Mucosa of rectum (tissue), 2 donors: ENCODE measurements at regions not wholly inside any gene's neighbourhood (a gene's known extent, or its start where the extent isn't known, plus 50 kb on each side); places are given as distances from the start of the nearest gene placed in this dataset.

Source experiments
- H3K27ac ChIP-seq, 2 donors: one replicate each; pipeline ENCODE4 v1.7.0; 2013; ENCODE audit warnings: inconsistent platforms in 2 of 2, low read depth in 2 of 2, low read length in 2 of 2
- H3K27me3 ChIP-seq, 2 donors: one replicate each; pipeline ENCODE4 v1.7.0; 2013; ENCODE audit warnings: low read length in 2 of 2; ENCODE audit not compliant: control insufficient read depth in 2 of 2, insufficient read depth in 2 of 2
- H3K36me3 ChIP-seq, 2 donors: one replicate each; pipeline ENCODE4 v1.7.0; 2013; ENCODE audit warnings: low read length in 2 of 2; ENCODE audit not compliant: control insufficient read depth in 2 of 2, insufficient read depth in 2 of 2
- H3K4me1 ChIP-seq, 2 donors: one replicate each; pipeline ENCODE4 v1.7.0; 2013; ENCODE audit warnings: low read length in 2 of 2, mild to moderate bottlenecking in 1 of 2; ENCODE audit not compliant: control insufficient read depth in 2 of 2, insufficient read depth in 2 of 2
- H3K4me3 ChIP-seq, 2 donors: one replicate each; pipeline ENCODE4 v1.7.0; 2013; ENCODE audit warnings: low read length in 2 of 2
- H3K9ac ChIP-seq, 2 donors: one replicate each; pipeline ENCODE4 v1.7.0; 2013; ENCODE audit warnings: low read length in 2 of 2, low read depth in 1 of 2, mild to moderate bottlenecking in 1 of 2
- H3K9me3 ChIP-seq, 2 donors: one replicate each; pipeline ENCODE4 v1.7.0; 2013; ENCODE audit warnings: low read length in 2 of 2; ENCODE audit not compliant: control insufficient read depth in 2 of 2
- donor health status: healthy.
- donor health status: Normal muscosa, but diverticular disease.

DNA sequence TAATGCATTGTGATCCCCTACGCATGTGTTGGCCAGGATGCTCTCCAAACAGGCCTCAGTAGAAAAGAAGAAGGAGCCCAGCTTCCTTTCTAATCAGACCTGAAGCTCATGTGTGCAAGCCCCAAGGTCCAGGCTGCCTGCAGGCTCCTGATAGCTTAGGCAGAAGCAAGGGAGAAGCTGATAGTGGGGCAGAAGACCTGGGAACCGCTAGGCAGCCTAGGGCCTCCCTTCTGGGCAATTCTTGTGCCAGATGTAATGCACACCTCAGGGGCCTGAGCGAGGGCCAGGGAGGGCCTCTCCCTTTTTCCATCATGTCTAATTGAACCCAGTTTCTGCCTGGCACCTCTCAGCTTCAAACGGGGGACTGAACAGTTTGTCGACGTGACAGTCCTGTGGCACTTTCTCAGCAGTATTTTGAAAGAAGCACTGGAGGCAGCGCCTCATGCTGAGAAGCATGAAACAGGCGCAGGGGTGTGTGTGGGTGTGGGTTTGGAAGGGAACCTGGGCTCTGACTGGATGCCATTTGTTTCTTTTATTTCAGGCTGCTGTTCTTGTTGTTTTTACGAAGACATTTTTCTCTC is 212.8 kb downstream of the PIK3R1 start:
- Histone ChIP-seq H3K27me3 (no peaks in the 10 kb centered on the region), H3K4me3 (no peak overlapping the region), H3K9me3 (no peaks in the 10 kb centered on the region), H3K4me1 (peaks cover 7 to 18% of the 10 kb centered on the region in 2 donors), H3K9ac (no peak overlapping the region), H3K36me3 (no peaks in the 10 kb centered on the region), H3K27ac (no peak overlapping the region)

DNA sequence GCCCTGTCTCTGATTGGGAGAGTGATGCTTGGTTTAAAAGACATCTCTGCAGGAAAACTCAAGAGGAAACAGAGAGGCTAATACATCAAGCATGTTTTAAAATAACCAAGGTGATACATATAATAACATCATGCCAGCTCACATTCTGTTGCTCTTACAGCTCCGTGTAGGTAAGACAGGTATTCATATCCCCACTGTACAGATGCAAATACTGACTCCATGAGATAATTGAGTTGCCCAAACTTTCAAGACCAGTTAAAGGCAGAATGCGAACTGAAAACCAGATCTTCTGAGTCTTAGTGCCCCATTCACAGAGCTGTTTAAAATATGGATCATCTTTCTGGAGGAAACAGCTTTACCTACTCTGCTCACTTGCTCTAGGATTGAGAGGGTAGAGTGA is 214.0 kb downstream of the PIK3R1 start:
- H3K9ac ChIP-seq = no peak overlapping the region
- no peaks in the 10 kb centered on the region for H3K27me3 ChIP-seq
- no peak overlapping the region for H3K4me3 ChIP-seq
- H3K9me3 ChIP-seq = no peaks in the 10 kb centered on the region
- H3K36me3 ChIP-seq = no peaks in the 10 kb centered on the region
- no peak overlapping the region for H3K27ac ChIP-seq
- peaks cover 7 to 13% of the 10 kb centered on the region in 2 donors for H3K4me1 ChIP-seq

DNA sequence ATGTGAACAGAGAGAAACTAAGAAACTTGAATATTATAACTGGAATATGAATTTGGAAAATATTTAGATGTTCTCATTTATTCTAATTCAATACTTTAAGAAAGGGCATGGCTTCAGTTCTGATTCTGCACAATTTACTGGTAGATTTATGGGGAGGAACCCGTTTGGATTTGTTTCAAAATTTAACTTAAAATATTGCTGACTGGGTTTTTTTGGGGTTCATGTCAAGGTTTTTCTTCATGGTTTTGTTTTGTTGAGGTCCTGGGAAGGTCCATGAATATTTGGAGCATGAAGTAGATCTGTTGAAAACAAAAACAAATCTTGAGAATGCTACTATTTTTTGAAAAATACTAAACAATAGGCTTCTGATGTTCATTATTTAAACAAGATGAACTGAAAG is 214.7 kb downstream of the PIK3R1 start:
- Histone ChIP-seq H3K36me3 (no peaks in the 10 kb centered on the region), H3K4me3 (no peak overlapping the region), H3K9me3 (no peaks in the 10 kb centered on the region), H3K4me1 (peaks cover 5 to 6% of the 10 kb centered on the region in 2 donors), H3K27ac (no peak overlapping the region), H3K9ac (no peak overlapping the region), H3K27me3 (no peaks in the 10 kb centered on the region)

DNA sequence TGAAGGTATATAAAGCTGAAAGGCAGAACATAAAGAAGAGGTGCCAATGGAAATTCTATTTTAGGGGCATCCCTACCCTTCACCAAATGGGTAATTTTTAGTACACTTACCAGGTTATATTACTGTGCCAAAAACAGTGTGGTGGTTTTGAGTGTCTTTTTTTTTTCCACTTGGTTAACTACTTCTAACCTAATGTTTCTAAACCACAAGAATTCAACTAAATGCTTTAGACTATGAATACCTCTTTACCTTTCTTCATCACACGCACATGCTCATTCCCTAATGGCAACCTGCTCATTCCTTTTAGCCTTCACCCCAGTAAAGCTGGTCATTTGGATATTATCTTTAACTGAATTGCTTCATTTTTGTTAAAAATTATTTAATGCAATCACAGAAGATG is 215.6 kb downstream of the PIK3R1 start:
- Histone ChIP-seq H3K4me1 (peaks cover 0 to 2% of the 10 kb centered on the region in 2 donors), H3K36me3 (no peaks in the 10 kb centered on the region), H3K4me3 (no peak overlapping the region), H3K27ac (no peak overlapping the region), H3K9me3 (no peaks in the 10 kb centered on the region), H3K27me3 (no peaks in the 10 kb centered on the region), H3K9ac (no peak overlapping the region)

DNA sequence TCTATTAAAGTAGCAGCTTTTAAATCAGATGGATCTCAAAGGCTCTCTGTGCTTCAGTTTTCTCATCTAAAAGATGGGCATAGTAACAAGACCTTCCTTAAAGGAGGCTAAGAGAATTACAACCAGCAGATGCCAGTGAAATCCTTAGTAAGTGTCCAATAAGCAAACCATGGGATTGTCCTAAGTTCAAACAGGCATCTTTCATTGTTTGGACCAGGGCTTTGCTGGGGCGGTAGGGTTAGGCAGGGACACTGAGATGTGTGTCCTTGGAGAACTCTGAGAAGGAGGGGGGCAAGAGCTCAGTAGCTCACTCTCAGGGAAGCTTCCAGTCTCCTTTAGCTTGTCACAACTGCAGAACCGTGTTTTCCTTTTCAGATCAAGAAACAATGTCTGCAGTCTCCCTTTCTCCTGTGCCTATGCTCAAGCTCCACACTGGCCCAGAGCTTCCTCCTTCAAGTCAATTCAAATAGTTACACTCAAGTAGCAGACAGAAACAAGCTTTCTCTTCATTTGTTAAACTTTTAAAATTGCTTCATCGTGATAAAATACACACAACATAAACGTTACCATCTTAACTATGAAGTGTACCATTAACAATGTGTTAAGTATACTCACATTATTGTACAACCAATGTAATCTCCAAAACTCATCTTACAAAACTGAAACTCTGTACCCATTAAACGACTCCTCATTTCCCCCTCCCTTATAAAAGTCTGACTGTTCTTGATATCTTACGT is 216.2 kb downstream of the PIK3R1 start:
- Histone ChIP-seq H3K4me3 (no peak overlapping the region), H3K27ac (no peak overlapping the region), H3K27me3 (no peaks in the 10 kb centered on the region), H3K4me1 (peaks cover 0 to 2% of the 10 kb centered on the region in 2 donors), H3K9ac (no peak overlapping the region), H3K9me3 (no peaks in the 10 kb centered on the region), H3K36me3 (no peaks in the 10 kb centered on the region)

DNA sequence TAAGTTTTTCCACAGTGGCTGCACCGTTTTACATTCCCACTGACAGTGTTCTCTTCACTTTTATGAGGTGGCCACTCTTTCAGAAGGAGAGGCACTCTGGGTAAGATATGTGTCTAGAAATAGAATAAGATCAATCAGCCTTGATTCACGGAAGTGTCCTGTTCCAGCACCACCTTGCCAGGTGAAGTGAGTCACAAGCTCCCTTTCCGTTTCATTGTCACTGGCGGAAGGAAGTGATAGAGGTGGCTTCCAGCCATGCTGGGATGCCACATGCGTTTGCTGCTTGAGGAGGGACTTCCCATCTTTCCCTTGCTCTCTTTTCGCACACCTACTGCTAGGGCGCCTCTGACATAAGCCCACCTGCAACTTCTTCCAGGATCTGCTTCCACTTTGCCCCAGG is 217.1 kb downstream of the PIK3R1 start:
- no peaks in the 10 kb centered on the region for H3K27me3 ChIP-seq

DNA sequence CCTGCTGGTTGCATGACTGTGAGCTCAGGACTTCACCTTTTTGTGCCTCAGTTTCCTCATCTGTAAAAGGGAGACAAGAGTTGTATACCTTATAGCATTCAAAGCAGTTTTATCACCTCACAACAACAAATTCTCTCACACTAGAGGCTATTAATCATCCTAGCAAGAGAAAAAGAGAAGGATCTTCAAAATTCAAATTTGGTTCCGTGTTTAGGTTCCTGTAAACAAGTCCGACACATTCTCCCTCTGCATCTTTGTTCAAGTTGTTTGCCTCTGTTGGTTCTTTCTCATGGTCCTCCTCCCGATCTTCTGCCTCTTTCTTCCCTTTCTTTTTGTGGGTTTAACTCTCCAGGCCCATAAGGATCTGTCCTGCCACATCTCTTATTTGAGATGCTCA is 218.0 kb downstream of the PIK3R1 start:
- Histone ChIP-seq H3K27me3 (no peaks in the 10 kb centered on the region), H3K36me3 (no peaks in the 10 kb centered on the region), H3K4me3 (no peak overlapping the region), H3K9ac (no peak overlapping the region), H3K27ac (peak overlapping the region; percentile 64 to 73), H3K9me3 (no peaks in the 10 kb centered on the region), H3K4me1 (peaks cover 0 to 2% of the 10 kb centered on the region in 2 donors)

More for the DNA sequence above, 217.1 kb downstream of the PIK3R1 start:
- Histone ChIP-seq H3K4me3 (no peak overlapping the region), H3K9ac (no peak overlapping the region), H3K36me3 (no peaks in the 10 kb centered on the region), H3K27ac (no peak overlapping the region), H3K4me1 (peaks cover 0 to 2% of the 10 kb centered on the region in 2 donors), H3K9me3 (no peaks in the 10 kb centered on the region)

DNA sequence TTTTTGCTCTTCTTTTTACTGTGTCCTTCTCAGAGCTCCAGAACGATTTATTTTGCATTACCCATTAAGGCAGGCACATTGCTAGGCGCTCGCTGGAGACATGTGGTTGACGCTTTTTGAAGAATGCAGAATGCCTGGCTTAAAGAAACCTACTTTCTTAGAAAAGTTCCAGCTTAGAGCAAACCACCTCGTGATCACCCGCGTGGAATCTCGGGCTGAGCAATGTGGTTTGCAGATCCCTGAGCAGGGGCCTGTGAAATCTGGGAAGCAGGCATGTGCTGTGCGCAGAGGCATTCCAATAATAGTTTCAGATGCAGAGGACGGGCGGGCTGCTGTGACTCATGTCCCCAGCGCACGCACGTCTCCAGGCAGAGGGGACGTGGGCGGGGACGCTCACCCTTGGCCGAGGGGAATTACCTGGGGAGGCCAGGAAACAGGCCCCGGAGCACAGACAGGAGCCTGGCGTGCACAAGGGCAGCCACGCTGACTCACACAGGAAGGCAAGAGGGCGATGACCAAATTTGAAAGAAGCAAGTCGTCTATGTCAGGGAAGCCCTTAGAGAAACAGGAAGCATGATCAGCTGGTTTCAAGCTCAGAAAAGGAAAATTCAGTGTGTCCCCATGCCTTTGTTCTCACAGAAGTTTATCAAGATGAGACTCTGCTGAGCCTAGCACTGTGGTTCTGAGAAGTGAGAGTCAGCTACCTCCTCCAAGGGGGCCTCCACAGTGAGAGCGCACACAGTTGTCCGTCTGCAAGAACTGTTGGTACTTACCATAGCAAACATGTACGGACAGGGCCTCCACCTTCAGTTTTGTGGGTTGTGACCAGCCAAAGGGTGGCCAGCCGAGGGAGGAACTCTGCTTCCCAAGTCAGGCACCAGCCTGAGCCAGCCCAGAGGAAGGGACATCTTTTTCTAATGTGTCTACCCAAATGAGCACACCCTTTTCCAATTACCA is 218.6 kb downstream of the PIK3R1 start:
- peak overlapping the region in 1 of 2 donors; percentile 8 for H3K9ac ChIP-seq
- H3K9me3 ChIP-seq = no peaks in the 10 kb centered on the region
- H3K27me3 ChIP-seq = no peaks in the 10 kb centered on the region
- H3K27ac ChIP-seq = peak overlapping the region; percentile 64 to 73
- H3K4me1 ChIP-seq = peaks cover 0 to 2% of the 10 kb centered on the region in 2 donors
- no peaks in the 10 kb centered on the region for H3K36me3 ChIP-seq
- H3K4me3 ChIP-seq = peak overlapping the region in 1 of 2 donors; percentile 46

DNA sequence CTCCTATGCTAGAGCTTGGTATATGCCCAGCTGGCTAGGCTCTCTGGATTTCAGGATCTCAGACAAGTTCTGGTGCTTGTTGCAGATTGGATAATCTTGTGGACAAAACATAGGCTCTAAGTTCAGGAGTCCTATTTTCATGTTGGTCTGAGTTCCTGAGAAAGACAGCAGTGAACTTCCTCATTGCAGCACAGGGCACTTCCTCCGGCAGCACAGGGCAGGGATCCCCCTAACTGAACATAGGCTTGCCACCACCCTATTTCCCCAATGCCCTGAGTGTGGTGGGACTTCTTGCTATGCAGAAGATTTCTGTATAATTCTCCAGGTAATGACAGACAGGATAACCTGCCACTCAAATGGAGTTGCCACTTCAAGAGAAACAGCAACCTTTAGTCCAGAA is 220.1 kb downstream of the PIK3R1 start:
- H3K4me3 ChIP-seq = no peak overlapping the region
- H3K9me3 ChIP-seq = no peaks in the 10 kb centered on the region
- H3K27ac ChIP-seq = peak overlapping the region; percentile 29 to 64
- peaks cover 0 to 2% of the 10 kb centered on the region in 2 donors for H3K4me1 ChIP-seq
- no peaks in the 10 kb centered on the region for H3K27me3 ChIP-seq
- H3K9ac ChIP-seq = no peak overlapping the region
- H3K36me3 ChIP-seq = no peaks in the 10 kb centered on the region
